ENCODE measurements at regions not wholly inside any gene's neighbourhood (a gene's known extent, or its start where the extent isn't known, plus 50 kb on each side); places are given as distances from the start of the nearest gene placed in this dataset.
"Not testable (repeated sequence)": the region's sequence is repeated elsewhere in the genome, so short reads cannot be mapped to it uniquely, and the experiment has no call there.

GRCh38 chr9:66820014-66820660, 80.4 kb upstream of the ZNF658 start:
- TF ChIP-seq CTCF, POLR2A (IDR thresholded peaks at IDR 0.05): not testable (repeated sequence)

Measured in body of pancreas (tissue), 4 donors.